CD4-positive, alpha-beta T cell treated with Interleukin-6 for 4 hours (primary cell): ENCODE measurements at regions not wholly inside any gene's neighbourhood (a gene's known extent, or its start where the extent isn't known, plus 50 kb on each side); places are given as distances from the start of the nearest gene placed in this dataset.

ENCODE experiments used
- DNase-seq: peaks from one replicate; pipeline ENCODE4 v3.0.0-alpha.2; 2020; ENCODE audit warnings: mixed read lengths

DNA sequence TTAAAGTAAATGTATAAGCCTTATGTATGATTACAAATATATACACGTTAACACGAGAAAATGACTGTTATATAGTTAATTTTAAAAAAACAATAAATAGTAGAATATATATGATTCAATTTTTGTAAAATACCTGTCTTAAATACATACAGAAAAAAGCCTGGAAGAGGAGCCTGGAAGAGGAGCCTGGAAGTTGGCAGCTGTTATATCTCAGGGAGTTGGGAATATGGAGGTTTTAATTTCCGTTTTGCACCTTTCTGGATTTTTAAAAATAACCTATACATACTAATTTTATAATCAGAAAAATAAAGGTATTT, 111.6 kb downstream of the WT1 start:
- no peak for DNase-seq

DNA sequence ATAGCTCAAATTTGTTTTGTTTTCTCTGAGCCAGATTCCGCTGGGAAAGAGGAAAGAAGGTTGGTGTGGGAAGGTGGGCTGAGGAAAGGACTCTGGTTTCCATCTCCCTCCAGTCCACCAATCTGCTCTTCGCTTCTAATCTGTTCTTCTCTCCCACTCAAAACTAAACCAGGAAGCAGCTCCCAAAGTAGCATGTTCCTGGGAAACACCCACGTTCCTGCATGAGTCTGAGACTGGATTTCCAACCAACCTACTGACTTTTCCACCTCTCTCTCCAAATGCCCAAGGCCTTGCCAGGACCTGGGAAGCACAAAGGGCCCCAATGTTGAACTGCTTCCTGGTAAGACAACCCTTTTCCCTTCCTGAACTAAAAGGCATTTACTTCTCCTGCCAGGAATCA, 110.2 kb downstream of the WT1 start:
- no peak for DNase-seq

DNA sequence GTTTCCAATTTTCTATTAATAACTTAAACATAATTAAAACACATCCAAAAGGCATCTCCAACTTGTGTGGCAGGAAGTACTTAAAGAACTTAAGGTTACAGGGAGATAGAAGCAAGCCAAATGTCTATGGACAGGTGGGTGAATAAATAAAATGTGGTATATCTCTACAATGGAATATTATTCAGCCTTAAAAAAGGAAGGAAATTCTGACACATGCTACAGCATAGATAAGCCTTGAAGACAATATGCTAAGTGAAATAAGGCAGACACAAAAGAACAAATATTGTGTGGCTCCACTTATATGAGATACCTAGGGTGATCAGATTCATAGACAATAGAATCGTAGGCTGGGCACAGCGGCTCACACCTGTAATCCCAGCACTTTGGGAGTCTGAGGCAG, 109.6 kb downstream of the WT1 start:
- no peak for DNase-seq

DNA sequence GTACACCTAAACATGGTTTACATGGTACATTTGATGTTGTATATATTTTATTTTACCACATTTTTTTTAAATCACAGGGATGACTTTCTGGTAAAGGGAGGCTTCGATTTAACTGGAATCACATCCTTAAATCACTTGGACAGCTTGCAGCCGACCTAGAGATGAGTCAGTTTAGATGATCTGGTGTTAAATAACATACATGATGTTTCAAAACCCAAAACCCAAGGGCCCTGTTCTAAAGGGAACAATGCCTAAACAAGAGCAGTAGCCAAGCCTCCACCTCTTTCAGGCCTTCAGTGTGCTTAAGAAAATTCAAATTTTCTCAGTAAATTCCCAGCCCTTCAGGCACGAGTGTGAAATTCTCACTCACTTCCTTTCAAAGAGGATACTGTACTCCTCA, 108.8 kb downstream of the WT1 start:
- DNase-seq = no peak

DNA sequence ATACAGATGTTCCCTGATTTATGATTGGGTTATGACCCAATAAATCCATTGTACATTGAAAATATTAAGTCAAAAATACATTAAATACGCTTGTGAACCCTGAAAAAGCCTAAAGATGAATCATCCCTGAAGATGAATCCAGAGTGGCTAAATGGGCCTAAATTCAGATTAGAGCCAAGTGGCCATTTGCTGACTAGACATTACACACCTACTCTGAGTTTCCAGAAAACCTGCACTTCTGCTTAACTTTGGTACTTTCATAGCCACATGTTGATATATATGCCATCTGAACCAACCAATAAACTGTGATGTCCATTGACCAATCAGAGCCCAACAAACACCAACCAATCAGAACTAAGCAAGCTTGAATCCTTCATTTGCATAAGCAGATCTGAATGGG, 106.9 kb downstream of the WT1 start:
- no peak for DNase-seq

DNA sequence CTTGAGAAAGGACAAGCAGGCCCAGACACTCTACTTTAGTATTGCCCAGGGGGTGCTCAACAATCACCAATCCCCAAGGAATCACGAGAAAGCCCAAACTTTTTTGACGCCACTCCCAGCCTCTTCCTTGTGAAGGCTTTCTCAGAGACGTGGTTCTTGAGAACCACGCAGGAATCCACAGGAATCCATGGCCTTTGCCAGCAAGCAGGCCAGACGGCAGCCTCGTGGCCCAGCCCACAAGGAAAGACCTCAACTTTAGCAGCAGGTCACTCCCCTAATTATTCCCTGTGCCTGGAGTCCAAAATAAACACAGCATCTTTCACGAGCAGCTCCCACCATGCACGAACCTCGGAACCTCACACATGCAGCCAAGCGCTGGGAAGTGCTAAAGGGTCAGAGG, 104.2 kb downstream of the WT1 start:
- no peak for DNase-seq

DNA sequence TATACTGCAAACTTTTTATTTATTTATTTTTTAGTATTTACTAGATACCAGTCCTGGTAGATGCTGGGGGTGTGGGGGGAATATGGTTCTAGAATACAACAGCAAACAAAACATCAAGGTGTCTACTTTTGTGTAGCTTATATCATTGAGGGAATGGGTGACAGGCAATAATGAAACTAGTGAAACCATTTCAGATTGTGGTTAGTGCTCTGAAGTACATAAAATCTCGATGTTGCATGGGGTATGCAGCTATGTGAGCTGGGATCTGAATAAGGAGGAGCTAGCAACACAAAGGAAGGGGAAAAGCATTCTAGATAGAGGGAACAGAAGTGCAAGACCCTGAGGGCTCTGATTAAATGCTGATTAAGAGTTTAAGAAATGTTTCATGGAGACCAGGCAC, 103.5 kb downstream of the WT1 start:
- DNase-seq = no peak

DNA sequence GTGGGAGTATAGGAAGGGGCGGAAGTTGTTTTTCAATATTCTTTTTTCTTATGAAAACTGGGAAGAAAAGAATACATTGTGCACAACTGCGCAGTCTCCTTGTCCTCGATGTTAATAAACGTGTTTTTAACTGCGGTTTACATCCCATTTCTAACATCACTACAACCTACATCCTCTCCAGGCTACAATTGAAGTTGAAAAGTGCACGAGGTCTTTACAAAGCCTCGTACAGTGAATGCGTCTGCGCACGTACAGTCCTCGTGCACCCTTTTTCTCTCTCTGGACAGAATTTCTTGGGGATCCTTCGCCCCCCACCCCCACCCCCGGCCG, 102.4 kb downstream of the WT1 start:
- no peak for DNase-seq

DNA sequence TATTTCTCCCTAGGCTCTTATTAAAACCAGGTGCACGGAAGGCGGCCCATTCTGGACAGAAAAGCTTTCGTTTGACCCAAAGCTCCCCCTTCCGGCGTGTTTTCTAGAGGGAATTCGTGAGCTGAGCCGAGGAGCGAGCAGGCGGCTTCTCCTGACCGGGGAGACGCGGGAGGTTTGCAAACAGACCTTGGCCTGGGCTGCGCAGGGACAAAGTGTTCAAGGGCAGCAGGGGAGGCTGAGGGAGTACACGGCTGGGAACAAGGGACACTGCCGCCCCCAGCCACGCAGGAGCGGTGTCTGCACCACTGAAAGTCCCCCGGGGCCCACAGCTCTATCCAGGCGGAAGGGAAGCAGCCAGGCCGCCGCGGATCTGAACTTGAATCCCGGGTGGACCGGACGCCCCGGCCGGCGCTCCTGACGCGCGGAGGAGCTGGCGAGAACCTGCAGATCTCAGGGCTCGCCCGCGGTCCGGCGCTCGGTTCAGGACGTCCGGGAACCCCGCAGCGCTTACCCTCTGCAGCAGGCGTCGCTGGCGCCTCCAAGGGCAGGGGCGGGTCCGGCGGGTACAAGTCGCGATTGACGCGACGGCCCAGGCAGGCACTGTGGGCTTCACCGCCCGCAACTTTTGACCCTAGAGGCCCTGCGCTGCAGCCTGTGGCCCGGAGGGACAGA, 101.9 kb downstream of the WT1 start:
- peak; percentile 28 for DNase-seq

DNA sequence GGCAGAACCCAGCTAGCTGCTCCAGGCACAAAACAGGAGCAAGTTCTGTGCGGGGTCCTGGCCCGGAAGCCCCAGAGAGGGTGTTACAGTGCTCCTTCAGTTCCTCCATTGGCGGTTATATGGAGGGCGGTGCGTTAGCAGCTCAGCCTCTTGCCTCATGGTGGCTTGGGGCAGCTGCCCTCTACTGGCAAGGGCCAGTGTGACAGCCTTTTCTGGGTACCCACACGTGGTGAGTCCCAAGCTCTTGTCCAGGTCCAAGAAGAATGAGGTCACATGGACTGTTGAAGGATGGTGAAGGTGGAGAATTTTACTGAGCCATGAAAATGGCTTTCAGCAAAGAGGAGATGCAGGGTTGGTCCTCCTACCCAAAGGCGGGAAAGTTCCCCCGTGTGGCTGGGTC, 100.5 kb downstream of the WT1 start:
- DNase-seq = no peak
